ENCODE measurements at regions not wholly inside any gene's neighbourhood (a gene's known extent, or its start where the extent isn't known, plus 50 kb on each side); places are given as distances from the start of the nearest gene placed in this dataset.
"Not testable (repeated sequence)": the region's sequence is repeated elsewhere in the genome, so short reads cannot be mapped to it uniquely, and the experiment has no call there.

DNA sequence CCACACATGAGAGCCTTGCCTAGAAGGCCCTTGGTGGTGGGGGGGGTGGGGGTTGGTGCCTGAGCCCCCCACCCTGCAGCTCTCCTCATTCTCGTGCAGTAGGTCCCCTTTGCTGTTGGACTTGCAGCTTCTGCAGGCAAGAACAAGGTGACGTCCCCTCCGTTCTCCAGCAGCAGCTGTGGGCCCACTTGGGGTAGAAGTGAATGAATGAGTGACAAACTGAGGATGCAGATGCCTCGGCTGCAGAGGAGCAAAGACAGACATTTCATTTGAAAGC lies 88.6 kb upstream of the CTDP1 start:
- Mint-ChIP-seq H3K27me3 (peaks cover 30% of the 10 kb centered on the region), H3K27ac (no peak overlapping the region), H3K4me1 (ENCODE audit: unreplicated experiment) (peaks cover 5% of the 10 kb centered on the region), H3K9me3 (no peaks in the 10 kb centered on the region), H3K36me3 (no peaks in the 10 kb centered on the region), H3K4me3 (no peak overlapping the region)
- no peak for DNase-seq (ENCODE audit: extremely low spot score, unreplicated experiment)
- TF ChIP-seq, protein P1, sequence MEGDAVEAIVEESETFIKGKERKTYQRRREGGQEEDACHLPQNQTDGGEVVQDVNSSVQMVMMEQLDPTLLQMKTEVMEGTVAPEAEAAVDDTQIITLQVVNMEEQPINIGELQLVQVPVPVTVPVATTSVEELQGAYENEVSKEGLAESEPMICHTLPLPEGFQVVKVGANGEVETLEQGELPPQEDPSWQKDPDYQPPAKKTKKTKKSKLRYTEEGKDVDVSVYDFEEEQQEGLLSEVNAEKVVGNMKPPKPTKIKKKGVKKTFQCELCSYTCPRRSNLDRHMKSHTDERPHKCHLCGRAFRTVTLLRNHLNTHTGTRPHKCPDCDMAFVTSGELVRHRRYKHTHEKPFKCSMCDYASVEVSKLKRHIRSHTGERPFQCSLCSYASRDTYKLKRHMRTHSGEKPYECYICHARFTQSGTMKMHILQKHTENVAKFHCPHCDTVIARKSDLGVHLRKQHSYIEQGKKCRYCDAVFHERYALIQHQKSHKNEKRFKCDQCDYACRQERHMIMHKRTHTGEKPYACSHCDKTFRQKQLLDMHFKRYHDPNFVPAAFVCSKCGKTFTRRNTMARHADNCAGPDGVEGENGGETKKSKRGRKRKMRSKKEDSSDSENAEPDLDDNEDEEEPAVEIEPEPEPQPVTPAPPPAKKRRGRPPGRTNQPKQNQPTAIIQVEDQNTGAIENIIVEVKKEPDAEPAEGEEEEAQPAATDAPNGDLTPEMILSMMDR (conservative IDR thresholded peaks at IDR 0.05) = no peak

DNA sequence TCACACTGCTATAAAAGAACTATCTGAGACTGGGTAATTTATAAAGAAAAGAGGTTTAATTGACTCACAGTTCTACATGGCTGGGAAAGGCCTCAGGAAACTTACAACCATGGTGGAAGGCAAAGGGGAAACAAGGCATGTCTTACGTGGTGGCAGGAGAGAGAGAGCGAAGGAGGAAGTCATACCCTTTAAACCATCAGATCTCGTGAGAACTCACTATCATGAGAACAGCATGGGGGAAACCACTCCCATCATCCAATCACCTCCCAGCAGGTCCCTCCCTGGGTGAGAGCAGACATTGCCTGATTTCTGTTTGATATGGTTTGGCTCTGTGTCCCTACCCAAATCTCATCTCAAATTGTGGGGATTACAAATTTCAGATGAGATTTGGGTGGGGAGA lies 86.9 kb upstream of the CTDP1 start:
- not testable (repeated sequence) for H3K4me3 Mint-ChIP-seq; H3K27ac Mint-ChIP-seq; H3K4me1 Mint-ChIP-seq (ENCODE audit: unreplicated experiment); H3K36me3 Mint-ChIP-seq; DNase-seq (ENCODE audit: extremely low spot score, unreplicated experiment); H3K9me3 Mint-ChIP-seq
- H3K27me3 Mint-ChIP-seq = peaks cover 36% of the 10 kb centered on the region

DNA sequence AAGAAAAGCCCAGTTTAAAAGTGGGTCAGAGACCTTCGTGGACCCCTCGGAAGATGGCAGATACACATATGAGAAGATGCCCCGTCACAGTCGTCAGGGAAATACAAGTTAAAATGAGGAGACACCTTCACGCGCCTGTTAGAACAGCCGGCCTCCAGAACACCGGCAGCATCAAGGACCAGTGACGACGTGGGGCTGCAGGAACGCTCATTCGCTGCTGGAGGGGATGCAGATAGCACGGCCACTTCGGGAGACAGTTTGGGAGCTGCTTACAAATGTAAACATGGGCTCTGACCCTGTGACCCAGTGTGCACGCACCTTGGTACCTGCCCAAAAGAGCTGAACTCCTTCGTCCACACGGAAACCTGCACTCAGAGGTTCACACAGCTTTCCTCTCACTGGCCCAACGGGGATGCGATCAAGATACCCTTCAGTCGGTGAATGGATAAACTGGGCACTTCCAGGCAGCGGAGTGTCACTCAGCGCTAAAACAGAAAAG lies 83.7 kb upstream of the CTDP1 start:
- no peak for DNase-seq (ENCODE audit: extremely low spot score, unreplicated experiment)
- no peaks in the 10 kb centered on the region for H3K36me3 Mint-ChIP-seq
- H3K27me3 Mint-ChIP-seq = peaks cover 36% of the 10 kb centered on the region
- H3K4me1 Mint-ChIP-seq (ENCODE audit: unreplicated experiment) = no peaks in the 10 kb centered on the region
- TF ChIP-seq, protein P1 (conservative IDR thresholded peaks at IDR 0.05) = no peak
- H3K4me3 Mint-ChIP-seq = no peak overlapping the region
- no peaks in the 10 kb centered on the region for H3K9me3 Mint-ChIP-seq
- H3K27ac Mint-ChIP-seq = no peak overlapping the region

DNA sequence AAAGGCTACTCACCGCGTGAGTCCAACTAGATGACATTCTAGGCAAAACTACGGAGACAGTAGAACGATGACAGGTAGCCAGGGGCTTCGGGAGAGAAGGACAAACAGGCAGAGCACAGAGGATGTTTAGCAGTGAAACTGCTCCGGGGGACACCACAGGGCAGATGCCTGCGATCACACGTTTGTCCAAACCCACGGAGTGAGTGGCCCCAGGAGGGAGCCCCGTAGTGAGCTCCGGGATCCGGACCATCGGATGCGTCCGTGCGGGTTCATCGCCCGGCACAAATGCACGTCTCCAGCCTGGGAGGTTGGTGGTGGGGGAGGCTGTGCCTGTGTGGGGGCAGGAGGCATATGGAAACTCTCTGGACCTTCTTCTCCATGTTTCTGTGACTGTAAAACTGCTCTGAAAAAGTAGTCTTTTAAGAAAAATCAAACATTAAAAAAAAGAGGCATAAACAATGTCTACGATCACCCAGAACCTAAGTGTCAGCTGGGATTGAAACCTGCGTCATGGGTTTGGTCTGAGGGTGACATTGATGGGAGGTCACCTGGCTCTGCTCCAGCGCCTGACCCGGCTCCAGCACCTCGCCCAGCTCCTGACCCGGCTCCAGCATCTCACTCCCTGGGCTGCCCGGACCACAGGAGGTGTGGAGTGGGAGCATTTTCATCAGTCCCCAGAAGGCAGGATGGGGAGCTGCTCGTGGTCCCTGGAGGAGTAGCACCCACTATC lies 83.0 kb upstream of the CTDP1 start:
- H3K4me1 Mint-ChIP-seq (ENCODE audit: unreplicated experiment) = no peaks in the 10 kb centered on the region

DNA sequence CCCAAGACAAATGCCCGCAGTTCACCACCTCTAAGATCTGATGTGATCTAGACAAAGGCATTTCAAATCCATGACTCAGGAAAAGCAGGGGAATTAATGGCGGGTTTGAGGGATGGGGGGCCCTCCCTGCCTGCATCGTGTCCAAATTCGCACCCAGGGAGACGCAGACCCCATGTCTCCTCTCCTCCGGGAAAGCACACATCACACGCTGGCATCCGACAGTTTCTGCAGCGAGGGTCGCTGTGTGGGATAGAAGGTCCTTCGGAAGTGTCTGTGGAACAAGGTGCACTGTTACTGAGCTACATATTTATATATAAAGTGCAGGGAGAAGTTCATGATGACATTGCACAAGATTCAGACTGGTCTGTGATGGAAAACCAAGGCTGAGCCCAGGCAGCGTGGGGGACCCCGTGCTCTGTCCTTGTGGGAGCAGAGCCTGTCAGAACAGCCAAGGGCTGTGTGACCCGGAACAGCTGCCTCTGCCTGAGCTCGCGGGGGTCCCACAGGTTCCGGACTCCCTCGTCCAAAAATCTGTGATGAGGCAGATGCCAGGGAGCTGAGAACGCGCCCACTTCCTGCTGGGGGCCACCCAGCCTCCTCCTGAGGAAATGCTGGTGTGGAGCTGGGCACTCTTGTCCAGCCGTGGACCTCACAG lies 82.3 kb upstream of the CTDP1 start:
- Mint-ChIP-seq H3K27ac (no peak overlapping the region), H3K4me3 (no peak overlapping the region)

More for the DNA sequence above, 83.0 kb upstream of the CTDP1 start:
- Mint-ChIP-seq H3K36me3 (no peaks in the 10 kb centered on the region), H3K27me3 (peaks cover 33% of the 10 kb centered on the region), H3K9me3 (no peaks in the 10 kb centered on the region), H3K27ac (no peak overlapping the region), H3K4me3 (no peak overlapping the region)
- TF ChIP-seq, protein P1 (conservative IDR thresholded peaks at IDR 0.05) = no peak
- no peak for DNase-seq (ENCODE audit: extremely low spot score, unreplicated experiment)

More for the DNA sequence above, 82.3 kb upstream of the CTDP1 start:
- H3K9me3 Mint-ChIP-seq = no peaks in the 10 kb centered on the region
- H3K36me3 Mint-ChIP-seq = no peaks in the 10 kb centered on the region
- TF ChIP-seq, protein P1 (conservative IDR thresholded peaks at IDR 0.05) = no peak
- H3K27me3 Mint-ChIP-seq = peaks cover 32% of the 10 kb centered on the region
- no peaks in the 10 kb centered on the region for H3K4me1 Mint-ChIP-seq (ENCODE audit: unreplicated experiment)
- DNase-seq (ENCODE audit: extremely low spot score, unreplicated experiment) = no peak
